ENCODE measurements at regions not wholly inside any gene's neighbourhood (a gene's known extent, or its start where the extent isn't known, plus 50 kb on each side); places are given as distances from the start of the nearest gene placed in this dataset.

- Histone ChIP-seq H3K27me3 (replicated peaks; ENCODE audit: control insufficient read depth, insufficient read depth, low read length) (no peaks in the 10 kb centered on the region; the same call in 1 of the 2 replicates), H3K36me3 (ENCODE audit: control insufficient read depth, insufficient read depth, low read length) (no peaks in the 10 kb centered on the region), H3K4me3 (replicated peaks; ENCODE audit: low read depth, low read length) (no peak overlapping the region)
- no peak for DNase-seq (ENCODE audit: extremely low read depth, insufficient read length)
- no peak for TF ChIP-seq CTCF (IDR thresholded peaks at IDR 0.05; ENCODE audit: insufficient read depth, low read length, poor library complexity, severe bottlenecking)
Measured at GRCh38 chr4:24650849-24651640, 66.7 kb upstream of the DHX15 start.

GRCh38 chr4:24655326-24655725 lies 71.0 kb upstream of the DHX15 start:
- no peaks in the 10 kb centered on the region; the same call in 1 of the 2 replicates for H3K27me3 ChIP-seq (replicated peaks; ENCODE audit: control insufficient read depth, insufficient read depth, low read length)
- TF ChIP-seq CTCF (IDR thresholded peaks at IDR 0.05; ENCODE audit: insufficient read depth, low read length, poor library complexity, severe bottlenecking): no peak

GRCh38 chr4:24655971-24656370 lies 71.6 kb upstream of the DHX15 start:
- TF ChIP-seq CTCF (IDR thresholded peaks at IDR 0.05; ENCODE audit: insufficient read depth, low read length, poor library complexity, severe bottlenecking): no peak
- Histone ChIP-seq H3K4me3 (replicated peaks; ENCODE audit: low read depth, low read length) (no peak overlapping the region), H3K36me3 (ENCODE audit: control insufficient read depth, insufficient read depth, low read length) (no peaks in the 10 kb centered on the region), H3K27me3 (replicated peaks; ENCODE audit: control insufficient read depth, insufficient read depth, low read length) (no peaks in the 10 kb centered on the region)
- DNase-seq (ENCODE audit: extremely low read depth, insufficient read length): no peak

More at GRCh38 chr4:24655326-24655725, 71.0 kb upstream of the DHX15 start:
- no peaks in the 10 kb centered on the region for H3K36me3 ChIP-seq (ENCODE audit: control insufficient read depth, insufficient read depth, low read length)
- no peak overlapping the region for H3K4me3 ChIP-seq (replicated peaks; ENCODE audit: low read depth, low read length)
- DNase-seq (ENCODE audit: extremely low read depth, insufficient read length): no peak

GRCh38 chr4:24656906-24657305 lies 72.6 kb upstream of the DHX15 start:
- TF ChIP-seq CTCF (IDR thresholded peaks at IDR 0.05; ENCODE audit: insufficient read depth, low read length, poor library complexity, severe bottlenecking): no peak
- H3K27me3 ChIP-seq (replicated peaks; ENCODE audit: control insufficient read depth, insufficient read depth, low read length): no peaks in the 10 kb centered on the region
- H3K36me3 ChIP-seq (ENCODE audit: control insufficient read depth, insufficient read depth, low read length): no peaks in the 10 kb centered on the region
- DNase-seq (ENCODE audit: extremely low read depth, insufficient read length): no peak
- no peak overlapping the region for H3K4me3 ChIP-seq (replicated peaks; ENCODE audit: low read depth, low read length)

- TF ChIP-seq CTCF (IDR thresholded peaks at IDR 0.05; ENCODE audit: insufficient read depth, low read length, poor library complexity, severe bottlenecking): no peak
- H3K27me3 ChIP-seq (replicated peaks; ENCODE audit: control insufficient read depth, insufficient read depth, low read length): no peaks in the 10 kb centered on the region
- H3K36me3 ChIP-seq (ENCODE audit: control insufficient read depth, insufficient read depth, low read length): no peaks in the 10 kb centered on the region
- DNase-seq (ENCODE audit: extremely low read depth, insufficient read length): peak; percentile 9
- H3K4me3 ChIP-seq (replicated peaks; ENCODE audit: low read depth, low read length): no peak overlapping the region
Measured at GRCh38 chr4:24657768-24658617, 73.6 kb upstream of the DHX15 start.
